AG09319 (cell line): ENCODE measurements at regions not wholly inside any gene's neighbourhood (a gene's known extent, or its start where the extent isn't known, plus 50 kb on each side); places are given as distances from the start of the nearest gene placed in this dataset.

Experiments
- DNase-seq: peaks from one replicate; pipeline ENCODE4 v3.0.0-alpha.2; 2010; ENCODE audit warnings: low read depth; ENCODE audit errors: extremely low read depth
- TF ChIP-seq, protein P1 (sequence below): IDR thresholded peaks from 2 replicates; pipeline ENCODE4 v1.5.1; 2011; ENCODE audit warnings: low read depth, mild to moderate bottlenecking, inconsistent platforms, low read length, moderate library complexity

DNA sequence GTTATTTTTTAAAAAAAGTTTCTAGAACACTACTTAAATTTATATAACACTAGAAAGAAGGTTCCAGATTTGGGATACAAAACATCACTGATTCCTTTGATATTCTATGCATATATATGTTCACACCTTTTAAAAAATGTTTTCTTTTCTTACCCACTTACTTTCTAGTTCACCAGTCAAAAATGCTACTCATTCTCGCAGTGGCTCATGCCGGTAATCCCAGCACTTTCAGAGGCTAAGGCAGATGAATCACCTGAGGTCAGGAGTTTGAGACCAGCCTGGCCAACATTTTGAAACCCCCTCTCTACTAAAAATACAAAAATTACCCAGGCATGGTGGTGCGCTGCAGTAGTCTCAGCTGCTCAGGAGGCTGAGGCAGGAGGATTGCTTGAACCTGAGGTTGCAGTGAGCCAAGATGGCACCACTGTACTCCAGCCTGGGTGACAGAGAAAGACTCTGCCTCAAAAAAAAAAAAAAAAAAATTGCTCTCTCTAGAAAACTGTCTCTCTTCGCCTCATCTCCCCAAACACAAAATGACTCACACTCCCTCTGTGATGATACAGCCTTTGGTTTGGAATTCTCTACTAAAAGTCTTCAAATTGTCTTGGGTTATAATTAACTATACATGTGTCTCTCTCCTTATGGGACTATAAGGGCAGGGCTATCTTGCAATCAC, 52.6 kb upstream of the TGFBR2 start:
- no peak for DNase-seq
- TF ChIP-seq, protein P1, sequence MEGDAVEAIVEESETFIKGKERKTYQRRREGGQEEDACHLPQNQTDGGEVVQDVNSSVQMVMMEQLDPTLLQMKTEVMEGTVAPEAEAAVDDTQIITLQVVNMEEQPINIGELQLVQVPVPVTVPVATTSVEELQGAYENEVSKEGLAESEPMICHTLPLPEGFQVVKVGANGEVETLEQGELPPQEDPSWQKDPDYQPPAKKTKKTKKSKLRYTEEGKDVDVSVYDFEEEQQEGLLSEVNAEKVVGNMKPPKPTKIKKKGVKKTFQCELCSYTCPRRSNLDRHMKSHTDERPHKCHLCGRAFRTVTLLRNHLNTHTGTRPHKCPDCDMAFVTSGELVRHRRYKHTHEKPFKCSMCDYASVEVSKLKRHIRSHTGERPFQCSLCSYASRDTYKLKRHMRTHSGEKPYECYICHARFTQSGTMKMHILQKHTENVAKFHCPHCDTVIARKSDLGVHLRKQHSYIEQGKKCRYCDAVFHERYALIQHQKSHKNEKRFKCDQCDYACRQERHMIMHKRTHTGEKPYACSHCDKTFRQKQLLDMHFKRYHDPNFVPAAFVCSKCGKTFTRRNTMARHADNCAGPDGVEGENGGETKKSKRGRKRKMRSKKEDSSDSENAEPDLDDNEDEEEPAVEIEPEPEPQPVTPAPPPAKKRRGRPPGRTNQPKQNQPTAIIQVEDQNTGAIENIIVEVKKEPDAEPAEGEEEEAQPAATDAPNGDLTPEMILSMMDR: no peak

DNA sequence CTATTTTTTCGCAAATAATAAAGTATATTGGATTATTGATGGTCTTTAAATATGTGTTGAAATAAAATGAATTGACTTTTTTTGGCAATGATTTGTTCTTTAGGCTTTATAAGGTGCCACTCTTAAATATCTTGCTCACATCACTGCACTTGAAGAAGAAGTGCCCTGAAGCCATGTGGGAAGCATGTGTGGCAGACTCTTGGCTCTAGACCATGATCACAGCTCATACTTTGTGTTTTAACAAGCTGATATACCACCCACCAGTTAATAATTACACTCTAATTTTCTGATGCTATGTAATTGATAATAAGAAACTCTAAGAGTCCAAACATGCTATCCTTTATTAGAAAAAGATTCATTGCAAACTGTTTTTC, 52.1 kb upstream of the TGFBR2 start:
- DNase-seq: no peak
- TF ChIP-seq, protein P1: no peak

GRCh38 chr3:30555968-30556367, 50.4 kb upstream of the TGFBR2 start:
- no peak for DNase-seq
- TF ChIP-seq, protein P1: no peak
